Activated CD8-positive, alpha-beta memory T cell treated with anti-CD3 and anti-CD28 coated beads, Interleukin-2, amount 50 U/mL, for 4 hours (primary cell): ENCODE measurements at regions not wholly inside any gene's neighbourhood (a gene's known extent, or its start where the extent isn't known, plus 50 kb on each side); places are given as distances from the start of the nearest gene placed in this dataset.
"Not testable (repeated sequence)": the region's sequence is repeated elsewhere in the genome, so short reads cannot be mapped to it uniquely, and the experiment has no call there.

Source experiments
- DNase-seq: peaks from one replicate; pipeline ENCODE4 v3.0.0-alpha.2; 2020

DNA sequence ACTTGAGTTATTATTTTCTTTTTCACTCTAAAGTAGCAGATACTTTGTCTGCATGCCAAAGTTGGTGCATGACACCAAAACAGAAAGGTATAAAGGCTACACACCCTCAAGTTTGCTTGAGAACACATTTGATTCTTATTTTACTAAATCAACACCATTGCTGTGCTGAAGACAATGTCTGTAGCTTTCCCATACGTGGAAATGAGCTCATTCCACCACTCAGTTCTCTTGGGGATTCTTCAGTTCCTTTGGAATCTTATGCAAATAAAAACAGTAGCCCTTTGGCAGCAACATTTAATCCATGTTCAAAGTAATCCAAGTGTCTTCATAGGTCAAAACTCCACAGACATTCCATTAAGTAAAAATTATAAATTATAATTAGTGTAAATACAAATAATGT, 264.9 kb downstream of the TLE1 start:
- DNase-seq: no peak

DNA sequence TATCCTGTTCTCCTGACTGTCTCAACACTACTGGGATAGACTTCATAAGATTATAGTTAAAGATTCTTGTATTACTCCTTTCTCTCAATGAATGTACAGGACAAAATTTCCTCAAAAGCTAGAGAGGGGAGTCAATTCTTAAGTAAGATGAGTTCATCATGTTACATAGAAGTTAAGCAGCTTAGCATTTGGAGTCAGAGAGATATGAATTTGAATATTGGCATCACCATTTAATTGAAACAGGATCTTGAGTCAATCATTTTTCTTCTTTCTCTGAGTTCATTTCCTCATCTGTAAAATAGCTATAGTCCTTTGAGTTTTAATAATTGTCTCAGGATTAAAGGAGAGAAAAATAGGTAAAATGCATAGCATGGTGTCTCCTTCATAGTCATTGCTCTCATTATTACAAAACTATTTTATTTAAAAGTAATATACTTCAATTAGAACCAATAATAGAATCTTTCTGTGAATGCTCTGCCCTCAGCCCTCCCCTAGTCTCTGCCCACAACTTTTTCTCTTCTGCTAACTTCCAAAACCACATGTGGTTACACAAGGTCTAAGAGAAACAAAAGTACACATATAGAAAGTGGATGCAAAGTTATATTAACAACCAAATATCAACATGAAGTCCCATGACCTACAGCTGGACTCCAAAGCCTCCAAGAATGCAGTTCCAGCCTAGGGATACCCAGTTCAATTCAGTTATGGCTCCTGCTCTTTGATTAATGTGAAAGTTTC, 265.6 kb downstream of the TLE1 start:
- DNase-seq: no peak

GRCh38 chr9:81421090-81421489, 268.3 kb downstream of the TLE1 start:
- not testable (repeated sequence) for DNase-seq

DNA sequence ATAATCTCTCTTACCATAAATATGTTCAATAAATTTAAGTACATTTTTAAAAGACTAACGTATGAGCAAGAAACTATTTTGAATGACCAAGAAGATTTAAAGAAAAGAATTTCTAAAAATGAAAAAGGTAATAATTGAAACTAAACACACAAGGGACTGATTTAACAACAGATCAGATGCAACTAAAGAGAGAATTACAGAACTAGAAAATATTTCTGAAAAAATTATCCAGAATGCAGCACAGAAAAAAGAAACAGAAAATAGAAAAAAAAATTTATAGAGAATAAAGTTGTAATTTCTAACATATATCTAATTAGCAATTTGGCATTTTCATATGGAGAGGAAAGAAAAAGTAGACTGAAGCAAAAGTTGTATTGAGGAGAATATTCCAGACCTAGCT, 269.3 kb downstream of the TLE1 start:
- no peak for DNase-seq

- DNase-seq: no peak
Measured at GRCh38 chr9:81417941-81418340, 271.4 kb downstream of the TLE1 start.

GRCh38 chr9:81417299-81417675, 272.1 kb downstream of the TLE1 start:
- DNase-seq: no peak

DNA sequence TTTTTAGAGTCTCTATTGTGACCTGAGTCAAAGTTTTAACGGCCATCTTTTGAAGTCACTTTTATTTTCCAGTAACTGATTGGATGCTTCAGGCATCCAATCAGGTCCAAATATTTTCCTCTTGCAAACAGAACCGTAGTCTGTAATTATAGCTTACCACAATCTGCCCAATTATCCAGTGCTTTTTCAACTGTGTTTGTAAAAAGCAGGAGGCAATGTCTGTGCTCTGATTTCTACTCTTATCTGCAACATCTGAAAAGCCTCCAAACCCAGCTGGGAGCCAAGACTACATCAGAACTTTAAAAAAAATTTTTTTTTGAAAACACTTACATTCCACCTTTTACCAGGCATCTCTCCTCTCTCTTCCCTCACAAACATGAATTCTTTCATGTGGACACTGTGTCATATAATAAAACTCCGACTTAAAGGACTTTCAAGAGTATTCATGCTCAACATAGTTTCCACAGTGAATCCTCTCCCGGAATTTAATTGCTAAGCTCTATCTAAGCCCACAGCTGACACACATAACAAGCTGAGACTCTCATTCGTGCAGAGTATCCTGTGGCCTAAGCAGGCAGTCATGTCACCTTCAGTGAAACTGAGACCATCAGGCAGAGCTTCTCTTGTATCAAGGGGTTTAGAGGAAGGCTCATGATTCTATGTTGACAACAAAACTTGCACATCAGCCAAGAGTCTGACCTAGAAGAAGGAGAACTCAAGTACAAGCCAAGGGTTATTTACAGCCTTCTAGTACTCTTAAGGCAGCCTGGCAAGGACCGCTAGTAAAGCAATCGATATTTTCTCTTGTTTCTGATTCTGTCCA, 272.7 kb downstream of the TLE1 start:
- no peak for DNase-seq

GRCh38 chr9:81414836-81415235, 274.5 kb downstream of the TLE1 start:
- DNase-seq: no peak

DNA sequence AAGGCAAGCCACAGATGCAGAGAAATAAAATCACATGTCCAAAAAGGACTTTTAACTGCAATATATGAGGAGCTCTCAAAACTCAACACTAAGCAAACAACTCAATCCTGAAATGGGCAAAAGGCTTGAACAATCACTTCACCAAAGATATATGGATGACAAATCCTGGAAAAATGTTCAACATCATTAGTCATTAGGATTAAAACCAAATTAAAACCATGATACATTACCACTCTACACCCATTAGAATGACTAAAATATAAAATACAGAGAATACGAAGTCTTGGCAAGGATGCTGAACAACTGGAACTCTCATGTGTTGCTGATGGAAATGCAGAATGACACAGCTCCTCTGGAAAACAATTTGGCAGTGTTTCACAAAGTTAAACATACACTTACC, 277.4 kb downstream of the TLE1 start:
- DNase-seq: no peak

GRCh38 chr9:81410201-81410600, 279.1 kb downstream of the TLE1 start:
- DNase-seq: no peak

GRCh38 chr9:81408951-81409350, 280.4 kb downstream of the TLE1 start:
- no peak for DNase-seq

GRCh38 chr9:81404931-81405598, 284.3 kb downstream of the TLE1 start:
- no peak for DNase-seq

DNA sequence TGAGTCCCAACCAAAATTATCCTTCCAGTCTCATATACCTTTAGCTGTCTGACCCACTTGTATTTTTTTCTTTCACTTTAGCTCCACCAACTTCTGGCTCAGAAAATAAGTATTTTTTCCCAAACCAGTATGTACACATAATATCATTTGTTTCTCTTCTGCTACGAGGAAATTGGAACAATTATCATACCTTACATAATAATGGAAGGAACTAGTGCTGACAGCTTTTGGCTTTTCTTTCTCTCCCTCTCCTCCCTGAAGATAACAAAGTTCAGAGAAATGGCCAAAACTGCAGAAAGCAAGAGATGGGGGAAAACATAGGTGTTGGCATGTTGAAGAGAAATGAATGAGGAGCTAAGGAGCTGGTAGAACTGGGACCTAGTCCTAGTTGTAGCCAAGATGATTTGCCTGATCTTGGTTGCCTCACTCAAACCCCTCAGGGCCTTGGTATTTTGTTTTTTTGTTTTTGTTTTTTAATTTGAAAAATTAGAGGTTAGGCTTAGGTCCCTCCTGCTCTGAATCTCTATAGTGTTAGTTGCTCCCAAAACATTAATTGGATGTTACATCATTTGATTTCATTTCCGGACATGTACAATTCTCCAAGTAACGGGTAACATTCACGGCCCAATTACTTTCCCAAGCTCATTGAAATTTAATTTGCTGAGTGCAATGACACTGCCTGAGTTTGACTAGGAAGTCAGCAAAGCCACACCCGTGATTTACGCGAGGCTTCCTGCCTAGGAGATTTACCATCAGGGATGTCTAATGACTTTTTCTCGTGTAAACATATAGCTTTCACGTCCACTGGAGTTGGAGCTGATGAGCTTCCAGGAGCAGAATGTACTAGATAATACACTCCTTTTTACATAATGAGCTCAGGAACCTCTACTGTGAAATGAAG, 291.6 kb downstream of the TLE1 start:
- no peak for DNase-seq

DNA sequence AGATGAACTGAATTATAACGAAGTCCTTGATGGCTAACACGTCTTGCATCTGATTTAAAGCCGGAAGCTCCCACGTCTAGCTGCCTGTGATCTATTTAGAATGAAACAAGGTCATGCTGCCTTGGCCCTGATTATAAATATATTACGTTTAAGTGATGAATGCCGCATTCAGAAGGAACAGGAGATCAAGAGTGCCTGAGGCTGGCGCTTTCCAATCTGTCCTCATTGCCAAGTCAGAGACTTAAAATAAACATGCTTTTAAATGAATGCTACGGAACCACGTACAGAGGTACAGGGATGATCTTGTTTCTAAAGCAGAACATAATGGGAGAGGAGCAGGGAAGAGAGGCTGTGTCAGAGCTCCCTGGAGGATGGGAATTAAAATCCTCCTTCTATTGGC, 292.8 kb downstream of the TLE1 start:
- no peak for DNase-seq

- DNase-seq: no peak
Measured at GRCh38 chr9:81395676-81396054, 293.7 kb downstream of the TLE1 start.

DNA sequence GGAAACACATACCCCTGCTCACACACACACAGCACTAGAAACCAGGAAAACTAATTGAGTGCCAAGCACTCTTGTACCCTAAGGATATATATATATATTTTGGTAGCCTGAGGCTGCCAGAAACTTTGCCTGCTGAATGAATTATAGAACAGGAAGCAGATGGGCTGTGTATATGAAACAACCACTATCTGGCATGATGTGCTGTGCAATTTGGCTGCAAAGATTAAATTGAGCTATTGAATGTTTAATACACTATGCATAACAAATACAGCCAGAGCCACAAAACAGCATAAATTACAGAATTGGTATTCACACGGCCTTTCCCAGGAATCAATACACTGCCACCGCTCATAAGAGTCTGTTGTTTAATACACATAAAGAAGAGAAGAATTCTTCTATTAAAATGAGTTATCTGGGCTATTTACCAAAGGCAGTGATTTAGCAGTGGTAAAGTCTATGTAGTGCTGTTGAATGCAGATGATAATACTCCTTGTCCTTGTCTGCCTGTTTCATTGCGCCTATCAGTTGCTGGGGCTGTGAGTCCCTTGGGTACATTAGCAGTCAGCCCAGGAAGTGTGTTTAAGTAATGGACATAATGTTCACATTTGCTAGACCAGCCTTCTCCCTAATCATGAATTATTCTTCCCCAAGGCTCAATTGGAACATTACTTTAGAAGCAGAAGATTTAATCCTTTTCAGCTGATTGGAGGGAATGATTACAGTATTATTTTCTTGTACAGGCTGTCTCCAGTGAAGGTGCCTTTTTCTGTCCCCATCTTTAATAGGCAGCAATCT, 294.3 kb downstream of the TLE1 start:
- DNase-seq: no peak

DNA sequence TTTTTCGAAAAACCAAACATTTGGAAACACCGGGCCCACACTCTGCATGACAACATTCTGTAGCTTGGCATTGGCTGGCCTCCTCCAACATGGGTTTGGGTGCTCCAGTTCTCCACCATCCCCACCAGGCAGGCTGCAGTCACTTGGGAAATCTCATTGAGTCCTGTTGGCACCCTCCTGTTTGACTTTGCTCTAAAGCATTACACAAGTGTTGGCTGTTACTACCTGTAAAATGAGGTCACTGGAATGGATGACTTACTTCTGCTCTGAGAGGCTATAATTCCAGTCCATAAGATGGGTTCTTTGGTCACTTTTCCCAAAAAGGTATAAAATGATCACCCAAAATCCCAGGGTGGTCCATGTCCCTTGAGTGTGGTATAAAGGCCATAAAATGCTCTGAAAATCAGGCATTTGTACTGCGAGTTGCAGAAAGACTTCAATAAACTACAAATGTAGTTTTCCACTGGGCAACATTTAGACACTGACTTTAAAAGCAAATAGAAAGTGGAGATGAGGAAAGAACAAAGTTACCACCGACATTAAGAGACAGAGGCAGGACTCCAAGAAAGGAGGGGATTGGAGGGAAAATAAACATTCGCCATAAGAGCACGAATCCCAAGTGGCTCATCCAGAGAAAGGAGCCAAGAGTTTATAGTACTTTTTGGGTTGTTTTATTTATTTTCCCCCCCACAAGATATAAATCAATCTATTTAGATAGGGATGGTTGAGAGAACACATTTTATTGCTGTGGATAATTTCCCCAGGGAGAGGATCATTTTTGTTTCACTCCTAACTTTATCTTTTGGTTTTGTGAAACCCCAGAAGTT, 295.1 kb downstream of the TLE1 start:
- DNase-seq: no peak

- DNase-seq: no peak
Measured at GRCh38 chr9:81391457-81391825, 297.9 kb downstream of the TLE1 start.

- DNase-seq: no peak
Measured at GRCh38 chr9:81390792-81391456, 298.4 kb downstream of the TLE1 start.

GRCh38 chr9:81389569-81389993, 299.8 kb downstream of the TLE1 start:
- no peak for DNase-seq

GRCh38 chr9:81388831-81389230, 300.5 kb downstream of the TLE1 start:
- no peak for DNase-seq
